SK-N-SH (cell line): ENCODE measurements at regions not wholly inside any gene's neighbourhood (a gene's known extent, or its start where the extent isn't known, plus 50 kb on each side); places are given as distances from the start of the nearest gene placed in this dataset.

ENCODE experiments used
- CTCF ChIA-PET: fragments of 300-600, 350-600 bp; formaldehyde crosslinking; extraction: SDS; loops from one replicate; lab custom pipeline; 2021; lab: Yijun Ruan, JAX
- POLR2A ChIA-PET: fragments of 350-600 bp; sonication (Branson Sonifier 250); formaldehyde crosslinking; extraction: SDS; loops from one replicate; lab custom pipeline; 2020; ENCODE audit warnings: antibody characterized with exemption, inconsistent platforms; lab: Yijun Ruan, JAX
- DNase-seq: peaks from one replicate; pipeline ENCODE4 v3.0.0; 2012
- H2AFZ ChIP-seq: fragments of 200-600 bp; sonication (generic); 2 replicates; pipeline ENCODE4 v1.8.1; 2016; ENCODE audit warnings: antibody characterized with exemption, mild to moderate bottlenecking, low read depth
- H3F3A ChIP-seq: fragments of 200-600 bp; sonication (generic); replicated peaks from 2 replicates; pipeline ENCODE3; 2016; ENCODE audit warnings: antibody characterized with exemption, mild to moderate bottlenecking; ENCODE audit not compliant: insufficient read depth
- H3K27ac ChIP-seq, 2 experiments: fragments of 200-500 bp in 1 of 2; fragments of 200-600 bp in 1 of 2; sonication (Bioruptor generic) in 1 of 2; sonication (generic), shearing (Covaris generic) in 1 of 2; 2 replicates each; pipeline versions ENCODE4 v1.5.1 to v1.6.1; 2014 to 2016; ENCODE audit warnings: low read depth in 2 of 2, inconsistent platforms in 1 of 2, low read length in 1 of 2, mild to moderate bottlenecking in 1 of 2, mixed read lengths in 1 of 2
- H3K27me3 ChIP-seq: fragments of 200-600 bp; sonication (generic), shearing (Covaris generic); 2 replicates; pipeline ENCODE4 v1.6.1; 2016; ENCODE audit warnings: mixed run types; ENCODE audit not compliant: insufficient read depth
- H3K36me3 ChIP-seq, 2 experiments: fragments of 200-500 bp in 1 of 2; fragments of 200-600 bp in 1 of 2; sonication (Bioruptor generic) in 1 of 2; sonication (generic) in 1 of 2; replicated peaks in 1 of 2; 2 replicates each; pipeline versions ENCODE3 to v1.5.1; 2014 to 2016; ENCODE audit warnings: low read length in 1 of 2, mild to moderate bottlenecking in 1 of 2; ENCODE audit not compliant: insufficient read depth in 2 of 2, control insufficient read depth in 1 of 2
- H3K4me1 ChIP-seq, 2 experiments: fragments of 200-500 bp in 1 of 2; fragments of 200-600 bp in 1 of 2; sonication (Bioruptor generic) in 1 of 2; sonication (generic), shearing (Covaris generic) in 1 of 2; 2 replicates each; pipeline versions ENCODE4 v1.5.1 to v1.6.1; 2014 to 2016; ENCODE audit warnings: low read depth in 1 of 2, low read length in 1 of 2, mixed run types in 1 of 2; ENCODE audit not compliant: insufficient read depth in 2 of 2, control insufficient read depth in 1 of 2
- H3K4me2 ChIP-seq: fragments of 200-600 bp; sonication (generic), shearing (Covaris generic); 2 replicates; pipeline ENCODE4 v1.6.1; 2017; ENCODE audit warnings: mixed run types
- H3K4me3 ChIP-seq, 2 experiments: fragments of 200-500 bp in 1 of 2; fragments of 200-600 bp in 1 of 2; sonication (Bioruptor generic) in 1 of 2; sonication (generic), shearing (Covaris generic) in 1 of 2; 2 replicates each; pipeline versions ENCODE4 v1.5.1 to v1.8.1; 2014 to 2016; ENCODE audit warnings: low read depth in 2 of 2, inconsistent platforms in 1 of 2, low read length in 1 of 2, mild to moderate bottlenecking in 1 of 2, mixed read lengths in 1 of 2, moderate library complexity in 1 of 2
- H3K79me2 ChIP-seq: fragments of 200-600 bp; sonication (generic); 2 replicates; pipeline ENCODE4 v1.8.1; 2017; ENCODE audit warnings: mild to moderate bottlenecking; ENCODE audit not compliant: insufficient read depth
- H3K9ac ChIP-seq: fragments of 200-600 bp; sonication (generic); 2 replicates; pipeline ENCODE4 v1.6.1; 2017; ENCODE audit warnings: mixed run types
- H3K9me2 ChIP-seq: fragments of 200-600 bp; sonication (generic); 2 replicates; pipeline ENCODE4 v1.6.1; 2017; ENCODE audit warnings: mixed run types
- H3K9me3 ChIP-seq: fragments of 200-600 bp; sonication (generic); 2 replicates; pipeline ENCODE4 v1.6.1; 2017; ENCODE audit warnings: mixed run types, mild to moderate bottlenecking, moderate library complexity
- H4K20me1 ChIP-seq: fragments of 200-600 bp; sonication (generic); 2 replicates; pipeline ENCODE4 v1.6.1; 2017; ENCODE audit warnings: mild to moderate bottlenecking, mixed run types; ENCODE audit not compliant: insufficient read depth
- ELF1 ChIP-seq: IDR thresholded peaks from 2 replicates; pipeline ENCODE4 v1.4.0; 2012
- EZH2phosphoT487 ChIP-seq: fragments of 200-600 bp; sonication (generic); IDR thresholded peaks from 2 replicates; pipeline ENCODE4 v1.6.1; 2017; ENCODE audit warnings: low read depth, mixed run types, mild to moderate bottlenecking, antibody characterized with exemption, moderate library complexity, borderline replicate concordance
- FOXM1 ChIP-seq: IDR thresholded peaks from 2 replicates; pipeline ENCODE4 v1.4.0; 2012; ENCODE audit warnings: low read depth, mild to moderate bottlenecking
- IRF3 ChIP-seq: fragments of 150-350 bp; IDR thresholded peaks from 2 replicates; pipeline ENCODE4 v1.6.1; 2016; ENCODE audit warnings: mild to moderate bottlenecking, low read depth, low read length
- MAX ChIP-seq: IDR thresholded peaks from 2 replicates; pipeline ENCODE4 v1.4.0; 2012; ENCODE audit warnings: low read depth
- MXI1 ChIP-seq: IDR thresholded peaks from 2 replicates; pipeline ENCODE4 v1.6.1; 2012; ENCODE audit warnings: mild to moderate bottlenecking, low read depth, low read length, improper control_type of control experiment
- NRF1 ChIP-seq: IDR thresholded peaks from 2 replicates; pipeline ENCODE4 v1.6.1; 2012; ENCODE audit warnings: low read depth, mild to moderate bottlenecking, low read length
- RCOR1 ChIP-seq: fragments of 150-350 bp; IDR thresholded peaks from 2 replicates; pipeline ENCODE4 v1.6.1; 2017; ENCODE audit warnings: antibody characterized with exemption, low read length
- TAF1 ChIP-seq: IDR thresholded peaks from 2 replicates; pipeline ENCODE4 v1.6.1; 2012; ENCODE audit warnings: low read depth, mild to moderate bottlenecking, low read length, moderate library complexity, borderline replicate concordance
- TCF12 ChIP-seq: IDR thresholded peaks from 2 replicates; pipeline ENCODE4 v1.4.0; 2012
- TEAD4 ChIP-seq: IDR thresholded peaks from 2 replicates; pipeline ENCODE4 v1.4.0; 2012; ENCODE audit warnings: mild to moderate bottlenecking, borderline replicate concordance; ENCODE audit not compliant: insufficient read depth
- WGBS: methylation state at CpG from one replicate; pipeline ENCODE4 v1.1.6; 2017; ENCODE audit warnings: low lambda C conversion rate; 5-methylcytosine and 5-hydroxymethylcytosine counted together
- TF ChIP-seq, protein P1 (sequence below): fragments of 150-350 bp; IDR thresholded peaks from 2 replicates; pipeline ENCODE4 v1.6.1; 2017; ENCODE audit warnings: antibody characterized with exemption, low read length, low read depth, borderline replicate concordance

- no peak for TF ChIP-seq IRF3
- TF ChIP-seq, protein P1, sequence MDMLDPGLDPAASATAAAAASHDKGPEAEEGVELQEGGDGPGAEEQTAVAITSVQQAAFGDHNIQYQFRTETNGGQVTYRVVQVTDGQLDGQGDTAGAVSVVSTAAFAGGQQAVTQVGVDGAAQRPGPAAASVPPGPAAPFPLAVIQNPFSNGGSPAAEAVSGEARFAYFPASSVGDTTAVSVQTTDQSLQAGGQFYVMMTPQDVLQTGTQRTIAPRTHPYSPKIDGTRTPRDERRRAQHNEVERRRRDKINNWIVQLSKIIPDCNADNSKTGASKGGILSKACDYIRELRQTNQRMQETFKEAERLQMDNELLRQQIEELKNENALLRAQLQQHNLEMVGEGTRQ, result no peak
- TF ChIP-seq TCF12, result no peak
- no peak for TF ChIP-seq RCOR1
- TF ChIP-seq MAX, result no peak
- no peak for TF ChIP-seq TEAD4
- TF ChIP-seq ELF1, result no peak
- no peak for TF ChIP-seq FOXM1
Observed at GRCh38 chr17:79138826-79139225, 64.2 kb downstream of the ENGASE start (continued).

DNA sequence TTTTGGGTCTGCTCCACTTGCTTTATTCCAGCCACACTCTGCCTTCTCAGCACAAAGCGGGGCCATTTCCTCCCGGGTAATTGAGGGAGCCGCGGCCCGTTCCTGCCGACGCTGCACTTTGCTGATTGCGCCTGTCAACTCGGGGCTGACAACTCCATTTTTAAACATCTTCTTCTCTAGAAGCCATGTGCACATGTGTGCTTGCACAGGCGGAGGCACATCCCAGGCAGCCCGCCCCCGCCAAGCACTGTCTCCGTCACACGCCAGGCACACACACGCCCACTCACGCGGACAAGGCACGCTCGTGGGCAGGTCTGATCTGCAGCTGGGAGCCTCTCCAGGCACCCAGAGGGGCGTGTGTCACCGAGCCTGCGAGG, 63.2 kb downstream of the ENGASE start:
- no peak overlapping the region for H2AFZ ChIP-seq
- TF ChIP-seq MXI1, result peak; percentile 54; the same call in 1 of the 2 replicates
- TF ChIP-seq FOXM1, result no peak
- no peak overlapping the region for H3K4me2 ChIP-seq
- H3K79me2 ChIP-seq, result no peaks in the 10 kb centered on the region
- no peaks in the 10 kb centered on the region for H3K36me3 ChIP-seq
- H3F3A ChIP-seq, result no peaks in the 10 kb centered on the region
- H3K27ac ChIP-seq, result no peak overlapping the region
- WGBS, result 33% methylated on average over 22 of the region's 22 CpGs
- H3K9me2 ChIP-seq, result no peaks in the 10 kb centered on the region
- DNase-seq, result peak; percentile 68
- CTCF ChIA-PET, result interaction anchor here (0.9 to 3.0 kb wide), 4 partner anchors 50 to 256 kb away, joined by 3 to 15 read pairs (median 8); no protein-coding TSS in a partner anchor
- POLR2A ChIA-PET, result no interaction called here
- H3K9ac ChIP-seq, result no peak overlapping the region
- no peak overlapping the region for H3K4me3 ChIP-seq
- H3K4me1 ChIP-seq, result peaks cover 0 to 23% of the 10 kb centered on the region in 2 experiments; a peak in 1 of 4 replicates
- peaks cover 9% of the 10 kb centered on the region; the same call in 1 of the 2 replicates for H4K20me1 ChIP-seq
- H3K9me3 ChIP-seq, result no peaks in the 10 kb centered on the region
- peaks cover 56% of the 10 kb centered on the region for H3K27me3 ChIP-seq

DNA sequence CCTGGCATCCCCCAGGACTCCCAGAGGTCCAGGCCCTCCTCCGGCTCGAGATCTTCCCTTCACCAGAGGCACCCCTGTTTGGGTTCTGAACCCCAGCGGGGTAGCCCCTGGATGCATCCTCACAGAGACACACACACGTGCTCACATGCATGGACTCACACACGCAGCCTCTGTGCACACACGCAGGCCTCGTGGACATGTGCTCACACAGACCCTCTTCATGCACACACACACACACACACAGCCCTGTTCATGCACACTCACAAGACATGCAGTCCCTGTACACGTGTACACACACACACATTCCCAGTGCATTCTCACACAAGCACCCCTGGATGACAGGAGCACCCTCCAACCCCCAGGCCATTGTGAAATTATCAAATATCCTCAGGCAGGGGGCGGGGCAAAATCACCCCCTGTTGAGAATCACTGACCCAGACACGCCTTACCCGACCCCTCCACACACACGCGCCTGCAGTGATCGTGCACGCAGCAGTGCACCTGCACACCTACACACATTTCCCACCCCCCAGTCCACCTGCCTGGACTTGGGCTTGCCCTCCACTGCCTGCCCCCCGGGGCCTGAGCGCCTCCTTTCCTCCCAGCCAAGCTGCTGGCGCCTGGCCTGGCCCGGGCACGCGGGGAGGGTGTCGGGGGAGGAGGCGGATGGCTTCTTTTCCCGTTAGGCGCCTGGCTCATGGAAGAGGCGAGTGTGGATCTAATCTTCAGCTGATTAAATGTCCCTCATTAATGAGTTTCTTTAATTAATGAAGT, 62.6 kb downstream of the ENGASE start:
- no peaks in the 10 kb centered on the region for H3K79me2 ChIP-seq
- no peak overlapping the region for H3K4me3 ChIP-seq
- H3K4me1 ChIP-seq, result peaks cover 0 to 23% of the 10 kb centered on the region in 2 experiments; a peak in 1 of 4 replicates
- peaks cover 9% of the 10 kb centered on the region; the same call in 1 of the 2 replicates for H4K20me1 ChIP-seq
- CTCF ChIA-PET, result interaction anchor here (0.9 to 3.0 kb wide), 6 partner anchors 12 to 257 kb away, joined by 3 to 15 read pairs (median 8); no protein-coding TSS in a partner anchor
- no peak for TF ChIP-seq EZH2phosphoT487
- TF ChIP-seq MXI1, result no peak
- TF ChIP-seq TAF1, result no peak
- TF ChIP-seq TCF12, result no peak
- no peak for TF ChIP-seq NRF1
- no peaks in the 10 kb centered on the region for H3K9me3 ChIP-seq
- H3K9ac ChIP-seq, result no peak overlapping the region
- no peak overlapping the region for H2AFZ ChIP-seq
- H3K4me2 ChIP-seq, result no peak overlapping the region
- peaks cover 50% of the 10 kb centered on the region for H3K27me3 ChIP-seq
- no peak for DNase-seq
- no peaks in the 10 kb centered on the region for H3K36me3 ChIP-seq
- 32% methylated on average over 26 of the region's 26 CpGs for WGBS
- POLR2A ChIA-PET, result no interaction called here
- H3K27ac ChIP-seq, result no peak overlapping the region
- no peaks in the 10 kb centered on the region for H3F3A ChIP-seq
- H3K9me2 ChIP-seq, result no peaks in the 10 kb centered on the region
